Heart left ventricle (tissue), 16 donors: ENCODE measurements at regions not wholly inside any gene's neighbourhood (a gene's known extent, or its start where the extent isn't known, plus 50 kb on each side); places are given as distances from the start of the nearest gene placed in this dataset.

Experiments used
- ATAC-seq, 4 donors: fragments of 200-7000 bp; cut with Tn5 transposase; one replicate each; pipeline ENCODE4 v1.9.1; 2020 to 2022; ENCODE audit warnings: moderate library complexity in 4 of 4, mild to moderate bottlenecking in 3 of 4, moderate number of reproducible peaks in 1 of 4
- DNase-seq, 5 donors: peaks; one replicate each; pipeline ENCODE4 v3.0.0-alpha.2; 2020
- H3K27ac ChIP-seq, 12 donors: fragments of 200-600 bp; sonication (generic) in 4 of 12; one replicate each; pipeline versions ENCODE4 v1.5.0 to v1.8.0; 2016 to 2022; ENCODE audit warnings: mild to moderate bottlenecking in 2 of 12
- H3K27me3 ChIP-seq, 9 donors: fragments of 200-600 bp; sonication (generic) in 2 of 9; one replicate each; pipeline versions ENCODE4 v1.5.1 to v1.8.0; 2016 to 2022; ENCODE audit warnings: mild to moderate bottlenecking in 3 of 9
- H3K36me3 ChIP-seq, 9 donors: fragments of 200-600 bp; sonication (generic) in 2 of 9; one replicate each; pipeline versions ENCODE4 v1.5.0 to v1.8.0; 2018 to 2022; ENCODE audit warnings: mild to moderate bottlenecking in 2 of 9
- H3K4me1 ChIP-seq, 12 donors: fragments of 200-600 bp; sonication (generic) in 4 of 12; one replicate each; pipeline versions ENCODE4 v1.5.0 to v1.8.0; 2016 to 2022; ENCODE audit warnings: mild to moderate bottlenecking in 3 of 12
- H3K4me3 ChIP-seq, 12 donors: fragments of 200-600 bp; sonication (generic) in 4 of 12; one replicate each; pipeline versions ENCODE4 v1.5.0 to v1.8.0; 2017 to 2022; ENCODE audit warnings: mild to moderate bottlenecking in 9 of 12, moderate library complexity in 4 of 12
- H3K9me3 ChIP-seq, 12 donors: fragments of 200-600 bp; sonication (generic) in 4 of 12; one replicate each; pipeline versions ENCODE4 v1.5.0 to v1.8.0; 2016 to 2022; ENCODE audit warnings: mild to moderate bottlenecking in 1 of 12
- CTCF ChIP-seq, 12 donors: fragments of 200-600 bp; sonication (generic) in 4 of 12; IDR thresholded peaks; one replicate each; pipeline versions ENCODE4 v1.5.0 to v1.8.0; 2018 to 2022; ENCODE audit warnings: antibody characterized with exemption in 12 of 12, mild to moderate bottlenecking in 5 of 12
- POLR2A ChIP-seq, 2 donors: fragments of 450-650 bp; IDR thresholded peaks; one replicate each; pipeline ENCODE4 v1.6.1; 2017; ENCODE audit warnings: antibody characterized with exemption in 2 of 2, mild to moderate bottlenecking in 2 of 2, moderate library complexity in 2 of 2
- WGBS, 4 donors: extraction: QIAGEN DNeasy Blood & Tissue Kit in 2 of 4; methylation state at CpG; one replicate each; pipeline versions ENCODE4 v1.1.5 to v1.1.7; 2013 to 2018; 5-methylcytosine and 5-hydroxymethylcytosine counted together
- intact Hi-C, 10 donors: fragments of 100-400 bp; cut with DNase I; formaldehyde crosslinking; loops; one replicate each; pipeline versions ENCODE4 v1.11.1 to v1.14.2; 2022
- donor health status: ischemic (EF 13 %, LVEDD 7.1; RV severe dilation, severe dysfunction).
- donor health status: healthy with polysubstance abuse.
- donor health status: DM: no; HTN: yes; CAD: no.
- donor health status: DM: no; HTN: no; CAD: no.
- donor health status: ischemic (EF 25% LVEDD 6.9; RV normal size, moderate dysfunction).
- donor health status: ischemic (EF 25% LVEDD 5.7; RV mildly dilated, moderate dysfunction).
- donor health status: healthy.
- donor health status: DM: yes; HTN: yes; CAD: no.
- donor health status: ischemic (EF 35%, LVEDD 5.7; RV mildly dilated, moderate dysfunction).
- donor health status: nonischemic (EF 11% LVEDD 7.7; RV severe dilation, severe dysfunction).
- donor health status: DM: yes; HTN: yes; CAD: no.
- donor health status: PGD.
- donor health status: ischemic (EF 29% LVEDD 5.4; RV normal size, mild dysfunction).
- donor health status: nonischemic (EF 23%, LVEDD 6.1; RV moderate dilation, normal function).

DNA sequence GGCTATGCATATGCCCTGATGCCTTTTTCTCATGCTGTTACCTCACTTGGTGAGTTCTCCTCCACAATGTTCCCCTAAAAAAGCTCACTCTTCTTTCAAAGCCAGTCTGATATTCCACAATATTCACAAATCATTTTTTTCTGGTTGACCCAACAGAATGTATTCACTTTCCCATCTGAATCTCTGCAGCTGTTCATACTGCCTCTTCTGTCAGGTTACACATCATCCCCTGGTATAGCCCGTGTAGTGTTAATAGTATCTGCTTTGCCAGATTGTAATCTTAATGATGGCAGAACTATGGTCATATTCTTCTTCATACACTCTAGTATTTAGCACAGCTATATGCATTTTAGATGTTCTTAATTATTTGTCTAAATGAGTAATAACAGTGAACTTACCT is 544.3 kb downstream of the EFNB2 start:
- Histone ChIP-seq H3K4me1 (no peaks in the 10 kb centered on the region), H3K27me3 (no peaks in the 10 kb centered on the region), H3K4me3 (no peak overlapping the region), H3K27ac (no peak overlapping the region), H3K9me3 (no peaks in the 10 kb centered on the region), H3K36me3 (no peaks in the 10 kb centered on the region)
- DNase-seq (no peak), ATAC-seq (no peak)
- no peak for TF ChIP-seq POLR2A (IDR thresholded peaks at IDR 0.05)
- no peak for TF ChIP-seq CTCF (IDR thresholded peaks at IDR 0.05)
- WGBS, 4 donors, result 79 to 97% (median 95%) methylated on average over 1 of the region's 1 CpG
- intact Hi-C loops, result no loop called here

DNA sequence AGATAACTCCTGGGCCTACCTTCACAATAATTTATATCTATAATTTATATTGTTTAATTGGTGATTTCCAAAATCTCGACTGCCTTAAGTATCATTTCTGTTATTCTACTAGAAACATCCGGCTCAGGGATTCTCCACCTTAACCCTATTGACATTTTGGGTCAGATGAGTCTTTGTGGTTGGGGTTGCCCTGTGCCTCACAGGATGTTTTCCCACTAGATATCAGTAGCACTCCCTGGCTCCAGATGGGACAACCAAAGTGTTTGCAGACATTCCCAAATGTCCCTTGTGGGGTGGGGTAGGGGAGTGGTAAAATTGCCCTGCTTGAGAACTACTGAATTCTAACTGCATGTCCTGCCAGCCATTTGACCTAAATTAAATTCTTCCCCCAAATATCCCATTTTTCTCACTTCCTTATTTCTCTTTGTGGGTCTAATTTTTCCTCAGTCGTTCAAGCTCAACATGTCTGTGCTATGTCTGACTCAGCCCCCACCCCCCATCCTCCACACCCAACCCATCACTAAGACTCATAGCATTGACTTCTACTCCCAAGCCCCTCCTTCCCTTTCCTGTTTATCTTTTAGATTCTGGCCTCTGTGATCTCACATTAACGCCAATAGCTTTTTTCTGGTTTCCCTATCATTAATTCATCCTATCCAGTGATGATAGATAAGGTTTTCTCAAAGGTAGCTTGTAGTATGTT is 545.1 kb downstream of the EFNB2 start:
- ATAC-seq (no peak), DNase-seq (no peak)
- H3K27ac ChIP-seq, result no peak overlapping the region
- WGBS, 4 donors, result 73 to 82% (median 76%) methylated on average over 4 of the region's 4 CpGs
- TF ChIP-seq POLR2A (IDR thresholded peaks at IDR 0.05) (no peak), CTCF (IDR thresholded peaks at IDR 0.05) (no peak)
- no peak overlapping the region for H3K4me3 ChIP-seq
- no peaks in the 10 kb centered on the region for H3K27me3 ChIP-seq
- no peaks in the 10 kb centered on the region for H3K9me3 ChIP-seq
- intact Hi-C loops, result no loop called here
- no peaks in the 10 kb centered on the region for H3K4me1 ChIP-seq
- H3K36me3 ChIP-seq, result no peaks in the 10 kb centered on the region

DNA sequence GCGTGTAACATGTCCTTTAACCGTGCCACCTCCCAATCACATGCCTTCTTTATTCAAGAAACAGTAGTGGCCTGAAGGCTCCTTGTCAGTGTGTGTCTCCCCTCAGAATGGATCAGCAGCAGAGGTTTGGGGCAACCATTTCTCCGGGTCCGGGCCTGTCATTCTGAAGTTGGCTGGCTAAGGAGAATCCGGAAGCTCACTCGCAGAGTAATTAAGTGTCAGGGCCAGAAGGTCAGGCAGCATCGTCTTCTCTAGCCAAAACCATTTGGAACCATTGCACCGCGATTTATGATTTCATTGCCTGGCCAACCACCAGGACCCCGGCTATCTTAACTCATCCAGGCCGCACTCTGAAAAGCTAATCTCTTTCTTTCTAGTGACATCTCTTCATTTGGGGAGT is 550.8 kb downstream of the EFNB2 start:
- DNase-seq (no peak), ATAC-seq (no peak)
- WGBS, 4 donors, result 78 to 94% (median 87%) methylated on average over 11 of the region's 11 CpGs
- Histone ChIP-seq H3K36me3 (no peaks in the 10 kb centered on the region), H3K9me3 (no peaks in the 10 kb centered on the region), H3K4me3 (no peak overlapping the region), H3K4me1 (no peaks in the 10 kb centered on the region), H3K27ac (no peak overlapping the region), H3K27me3 (no peaks in the 10 kb centered on the region)
- TF ChIP-seq POLR2A (IDR thresholded peaks at IDR 0.05) (no peak), CTCF (IDR thresholded peaks at IDR 0.05) (no peak)
- intact Hi-C loops, result no loop called here

- TF ChIP-seq POLR2A (IDR thresholded peaks at IDR 0.05) (no peak), CTCF (IDR thresholded peaks at IDR 0.05) (no peak)
- Histone ChIP-seq H3K4me1 (no peaks in the 10 kb centered on the region), H3K9me3 (no peaks in the 10 kb centered on the region), H3K27me3 (no peaks in the 10 kb centered on the region), H3K4me3 (no peak overlapping the region), H3K27ac (no peak overlapping the region), H3K36me3 (no peaks in the 10 kb centered on the region)
- intact Hi-C loops, result no loop called here
- DNase-seq, result no peak
- no peak for ATAC-seq
- WGBS, 4 donors, result 94 to 97% (median 97%) methylated on average over 3 of the region's 3 CpGs
Observed at GRCh38 chr13:105984236-105984635, 551.2 kb downstream of the EFNB2 start.
